H9 (cell line): ENCODE measurements at regions not wholly inside any gene's neighbourhood (a gene's known extent, or its start where the extent isn't known, plus 50 kb on each side); places are given as distances from the start of the nearest gene placed in this dataset.

Experiments
- DNase-seq: peaks from one replicate; pipeline ENCODE4 v3.0.0-alpha.2; 2017
- H2AFZ ChIP-seq: one replicate; pipeline ENCODE4 v1.6.1; 2013; ENCODE audit warnings: mild to moderate bottlenecking, low read length, control low read depth, moderate library complexity
- H2AK5ac ChIP-seq: 2 replicates; pipeline ENCODE4 v1.6.1; 2013; ENCODE audit warnings: low read length, control low read depth, mixed read lengths; ENCODE audit not compliant: insufficient read length
- H2BK120ac ChIP-seq: one replicate; pipeline ENCODE4 v1.6.1; 2013; ENCODE audit warnings: low read depth, mild to moderate bottlenecking, low read length, control low read depth, inconsistent platforms; ENCODE audit not compliant: poor library complexity, severe bottlenecking
- H2BK12ac ChIP-seq: 2 replicates; pipeline ENCODE4 v1.6.1; 2013; ENCODE audit warnings: low read length, control low read depth, mixed read lengths, low read depth; ENCODE audit not compliant: insufficient read length
- H2BK15ac ChIP-seq: 2 replicates; pipeline ENCODE4 v1.6.1; 2013; ENCODE audit warnings: low read depth, low read length, control low read depth
- H2BK20ac ChIP-seq: one replicate; pipeline ENCODE4 v1.6.1; 2013; ENCODE audit warnings: low read depth, mild to moderate bottlenecking, low read length, control low read depth, inconsistent platforms; ENCODE audit not compliant: poor library complexity, severe bottlenecking
- H2BK5ac ChIP-seq: 2 replicates; pipeline ENCODE4 v1.6.1; 2013; ENCODE audit warnings: low read length, control low read depth, mixed read lengths; ENCODE audit not compliant: insufficient read length
- H3K14ac ChIP-seq: 2 replicates; pipeline ENCODE4 v1.6.1; 2013; ENCODE audit warnings: low read length, control low read depth; ENCODE audit not compliant: insufficient read depth
- H3K18ac ChIP-seq: 2 replicates; pipeline ENCODE4 v1.6.1; 2013; ENCODE audit warnings: low read depth, mild to moderate bottlenecking, mixed read lengths, low read length, control low read depth; ENCODE audit not compliant: insufficient read length
- H3K23ac ChIP-seq: 2 replicates; pipeline ENCODE4 v1.6.1; 2013; ENCODE audit warnings: low read length, control low read depth, mixed read lengths, low read depth; ENCODE audit not compliant: insufficient read length
- H3K23me2 ChIP-seq: 2 replicates; pipeline ENCODE4 v1.6.1; 2013; ENCODE audit warnings: low read depth, mild to moderate bottlenecking, mixed read lengths, low read length, control low read depth; ENCODE audit not compliant: insufficient read length, poor library complexity, severe bottlenecking
- H3K27ac ChIP-seq: 2 replicates; pipeline ENCODE4 v1.5.1; 2013; ENCODE audit warnings: low read length, control low read depth, mixed read lengths, low read depth; ENCODE audit not compliant: insufficient read length
- H3K27me3 ChIP-seq: 2 replicates; pipeline ENCODE4 v1.6.1; 2013; ENCODE audit warnings: low read length, control low read depth, inconsistent platforms; ENCODE audit not compliant: insufficient read depth
- H3K4ac ChIP-seq: 2 replicates; pipeline ENCODE4 v1.6.1; 2013; ENCODE audit warnings: low read depth, mild to moderate bottlenecking, control low read depth, inconsistent platforms, low read length, moderate library complexity
- H3K4me1 ChIP-seq: 2 replicates; pipeline ENCODE4 v1.6.1; 2013; ENCODE audit warnings: low read length, control low read depth, inconsistent platforms; ENCODE audit not compliant: insufficient read depth
- H3K4me2 ChIP-seq: 2 replicates; pipeline ENCODE4 v1.6.1; 2013; ENCODE audit warnings: low read length, control low read depth, mixed read lengths; ENCODE audit not compliant: insufficient read length, insufficient read depth
- H3K56ac ChIP-seq: 2 replicates; pipeline ENCODE4 v1.6.1; 2013; ENCODE audit warnings: low read depth, mild to moderate bottlenecking, mixed read lengths, low read length, control low read depth; ENCODE audit not compliant: insufficient read length
- H3K79me1 ChIP-seq: 2 replicates; pipeline ENCODE4 v1.6.1; 2013; ENCODE audit warnings: low read depth, mild to moderate bottlenecking, moderate library complexity, low read length, control low read depth, inconsistent platforms; ENCODE audit not compliant: insufficient read depth, poor library complexity, severe bottlenecking
- H3K79me2 ChIP-seq: 2 replicates; pipeline ENCODE4 v1.6.1; 2013; ENCODE audit warnings: low read length, control low read depth, inconsistent platforms; ENCODE audit not compliant: insufficient read depth
- H3K9ac ChIP-seq: 2 replicates; pipeline ENCODE4 v1.6.1; 2013; ENCODE audit warnings: low read length, control low read depth, mixed read lengths; ENCODE audit not compliant: insufficient read length; ENCODE audit errors: extremely low read depth
- H3K9me3 ChIP-seq: one replicate; pipeline ENCODE4 v1.6.1; 2013; ENCODE audit warnings: low read depth, low read length, inconsistent platforms; ENCODE audit not compliant: control insufficient read depth
- H3T11ph ChIP-seq: one replicate; pipeline ENCODE4 v1.6.1; 2013; ENCODE audit warnings: mild to moderate bottlenecking, low read length, control low read depth, inconsistent platforms
- H4K20me1 ChIP-seq: one replicate; pipeline ENCODE4 v1.6.1; 2013; ENCODE audit not compliant: control insufficient read depth, insufficient read length, insufficient read depth
- H4K5ac ChIP-seq: 2 replicates; pipeline ENCODE4 v1.6.1; 2013; ENCODE audit warnings: low read depth, mild to moderate bottlenecking, mixed read lengths, low read length, control low read depth; ENCODE audit not compliant: insufficient read length
- H4K8ac ChIP-seq: replicated peaks from 2 replicates; pipeline ENCODE4 v1.6.1; 2013; ENCODE audit warnings: low read length, control low read depth, mixed read lengths, low read depth; ENCODE audit not compliant: insufficient read length
- H4K91ac ChIP-seq: 2 replicates; pipeline ENCODE4 v1.6.1; 2013; ENCODE audit warnings: low read depth, mild to moderate bottlenecking, moderate library complexity, mixed read lengths, low read length, control low read depth; ENCODE audit not compliant: insufficient read length
- H3K27ac Mint-ChIP-seq, 3 experiments: 2 replicates in 2 of 3; 3 replicates in 1 of 3; pipeline ENCODE4 v1.8.0; 2020 to 2021; ENCODE audit warnings: mixed read lengths in 3 of 3, mild to moderate bottlenecking in 1 of 3, moderate library complexity in 1 of 3
- H3K27me3 Mint-ChIP-seq: 2 replicates; pipeline ENCODE4 v1.8.0; 2021; ENCODE audit warnings: low read depth, mild to moderate bottlenecking, moderate library complexity, mixed read lengths
- H3K36me3 Mint-ChIP-seq, 3 experiments: 2 replicates in 2 of 3; 3 replicates in 1 of 3; pipeline ENCODE4 v1.8.0; 2020 to 2021; ENCODE audit warnings: low read depth in 3 of 3, mixed read lengths in 3 of 3; ENCODE audit not compliant: insufficient read depth in 1 of 3
- H3K4me1 Mint-ChIP-seq, 2 experiments: 2 replicates each; pipeline ENCODE4 v1.8.0; 2020; ENCODE audit warnings: mixed read lengths in 2 of 2
- H3K4me3 Mint-ChIP-seq, 2 experiments: 2 replicates in 1 of 2; 3 replicates in 1 of 2; pipeline ENCODE4 v1.8.0; 2020 to 2021; ENCODE audit warnings: mild to moderate bottlenecking in 2 of 2, mixed read lengths in 2 of 2, moderate library complexity in 1 of 2
- H3K9me3 Mint-ChIP-seq, 2 experiments: 2 replicates in 1 of 2; 3 replicates in 1 of 2; pipeline ENCODE4 v1.8.0; 2020; ENCODE audit warnings: mild to moderate bottlenecking in 2 of 2, mixed read lengths in 2 of 2, moderate library complexity in 1 of 2
- CTCF ChIP-seq: fragments of 200-600 bp; sonication (generic); conservative IDR thresholded peaks from 3 replicates; pipeline ENCODE4 v1.8.0; 2021; ENCODE audit warnings: antibody characterized with exemption, mild to moderate bottlenecking

GRCh38 chr4:11881364-11881763 lies 452.7 kb upstream of the HS3ST1 start:
- H4K20me1 ChIP-seq, result no peaks in the 10 kb centered on the region
- no peaks in the 10 kb centered on the region for H3K27me3 ChIP-seq
- no peaks in the 10 kb centered on the region for H3K23me2 ChIP-seq
- H2BK5ac ChIP-seq, result no peak overlapping the region
- H2AFZ ChIP-seq, result no peak overlapping the region
- peaks cover 6% of the 10 kb centered on the region for H3K9me3 ChIP-seq
- no peak for DNase-seq
- no peak overlapping the region for H3K4me3 Mint-ChIP-seq
- H2BK20ac ChIP-seq, result no peak overlapping the region
- no peak overlapping the region for H3K27ac ChIP-seq
- H3K4me1 Mint-ChIP-seq, result peaks cover 5 to 16% of the 10 kb centered on the region in 2 experiments; a peak in 3 of 4 replicates
- H3K79me2 ChIP-seq, result no peaks in the 10 kb centered on the region
- H3K79me1 ChIP-seq, result no peaks in the 10 kb centered on the region
- H3K9ac ChIP-seq, result no peak overlapping the region
- H3K27ac Mint-ChIP-seq, result no peak overlapping the region
- H3K27me3 Mint-ChIP-seq, result no peaks in the 10 kb centered on the region
- H4K91ac ChIP-seq, result no peak overlapping the region
- TF ChIP-seq CTCF, result no peak
- H2AK5ac ChIP-seq, result no peak overlapping the region
- no peak overlapping the region for H2BK15ac ChIP-seq
- no peak overlapping the region for H3K56ac ChIP-seq
- H3K23ac ChIP-seq, result no peak overlapping the region
- H3K9me3 Mint-ChIP-seq, result peaks cover 12 to 13% of the 10 kb centered on the region in 2 experiments
- no peak overlapping the region for H4K8ac ChIP-seq
- H3K18ac ChIP-seq, result no peak overlapping the region
- no peak overlapping the region for H2BK12ac ChIP-seq
- H3K4me2 ChIP-seq, result no peak overlapping the region
- H4K5ac ChIP-seq, result no peak overlapping the region
- no peaks in the 10 kb centered on the region for H3K4me1 ChIP-seq
- no peak overlapping the region for H3K14ac ChIP-seq
- peaks cover 7 to 14% (median 9%) of the 10 kb centered on the region in 3 experiments for H3K36me3 Mint-ChIP-seq
- H3K4ac ChIP-seq, result no peak overlapping the region
- no peak overlapping the region for H2BK120ac ChIP-seq
- H3T11ph ChIP-seq, result no peak overlapping the region
